ENCODE measurements at regions not wholly inside any gene's neighbourhood (a gene's known extent, or its start where the extent isn't known, plus 50 kb on each side); places are given as distances from the start of the nearest gene placed in this dataset.

GRCh38 chr13:106299621-106300020, 235.8 kb downstream of the EFNB2 start:
- no peak for DNase-seq (ENCODE audit: low read depth)

- no peak for DNase-seq (ENCODE audit: low read depth)
These were observed 238.2 kb downstream of the EFNB2 start for GRCh38 chr13:106297283-106297682.

- DNase-seq (ENCODE audit: low read depth) = no peak
These were observed 238.7 kb downstream of the EFNB2 start for GRCh38 chr13:106296723-106297122.

- no peak for DNase-seq (ENCODE audit: low read depth)
These were observed 239.5 kb downstream of the EFNB2 start for GRCh38 chr13:106295971-106296370.

GRCh38 chr13:106291006-106291405, 244.5 kb downstream of the EFNB2 start:
- DNase-seq (ENCODE audit: low read depth) = no peak

- DNase-seq (ENCODE audit: low read depth) = no peak
These were observed 248.1 kb downstream of the EFNB2 start for GRCh38 chr13:106287351-106287750.

- no peak for DNase-seq (ENCODE audit: low read depth)
These were observed 248.7 kb downstream of the EFNB2 start for GRCh38 chr13:106286811-106287210.

GRCh38 chr13:106284358-106284757, 251.1 kb downstream of the EFNB2 start:
- no peak for DNase-seq (ENCODE audit: low read depth)

GRCh38 chr13:106281426-106281825, 254.0 kb downstream of the EFNB2 start:
- DNase-seq (ENCODE audit: low read depth) = no peak

GRCh38 chr13:106277484-106278154, 257.8 kb downstream of the EFNB2 start:
- DNase-seq (ENCODE audit: low read depth) = no peak

- no peak for DNase-seq (ENCODE audit: low read depth)
These were observed 258.6 kb downstream of the EFNB2 start for GRCh38 chr13:106276876-106277275.

- no peak for DNase-seq (ENCODE audit: low read depth)
These were observed 259.9 kb downstream of the EFNB2 start for GRCh38 chr13:106275446-106276032.

GRCh38 chr13:106274551-106275203, 260.8 kb downstream of the EFNB2 start:
- DNase-seq (ENCODE audit: low read depth) = no peak

- DNase-seq (ENCODE audit: low read depth) = no peak
These were observed 271.7 kb downstream of the EFNB2 start for GRCh38 chr13:106263801-106264200.

GRCh38 chr13:106262886-106263285, 272.6 kb downstream of the EFNB2 start:
- DNase-seq (ENCODE audit: low read depth) = no peak

- no peak for DNase-seq (ENCODE audit: low read depth)
These were observed 274.0 kb downstream of the EFNB2 start for GRCh38 chr13:106261450-106261849.

- DNase-seq (ENCODE audit: low read depth) = no peak
These were observed 275.1 kb downstream of the EFNB2 start for GRCh38 chr13:106260352-106260751.

GRCh38 chr13:106259928-106260327, 275.5 kb downstream of the EFNB2 start:
- DNase-seq (ENCODE audit: low read depth) = no peak

GRCh38 chr13:106246666-106247188, 288.7 kb downstream of the EFNB2 start:
- DNase-seq (ENCODE audit: low read depth) = no peak

GRCh38 chr13:106246242-106246641, 289.2 kb downstream of the EFNB2 start:
- no peak for DNase-seq (ENCODE audit: low read depth)

GRCh38 chr13:106243011-106243565, 292.4 kb downstream of the EFNB2 start:
- DNase-seq (ENCODE audit: low read depth) = no peak

Measured in forelimb muscle (tissue), 1 donor.